ENCODE measurements at regions not wholly inside any gene's neighbourhood (a gene's known extent, or its start where the extent isn't known, plus 50 kb on each side); places are given as distances from the start of the nearest gene placed in this dataset.

DNA sequence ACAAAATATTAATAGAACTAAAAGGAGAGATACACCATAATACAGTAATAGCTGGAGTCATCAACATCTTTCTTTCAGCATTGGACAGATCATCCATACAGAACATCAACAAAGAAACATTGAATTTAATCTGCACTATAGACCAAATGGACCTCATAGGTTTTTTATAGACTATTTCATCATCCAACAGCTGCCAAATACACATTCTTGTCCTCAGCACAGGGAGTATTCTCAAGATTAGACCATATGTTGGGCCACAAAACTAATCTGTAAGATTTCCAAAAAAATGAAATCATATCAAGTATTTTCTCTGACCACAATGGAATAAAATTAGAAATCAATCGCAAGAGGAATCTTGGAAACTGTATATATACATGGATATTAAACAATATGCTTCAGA lies 86.9 kb downstream of the FSCB start:
- H3K27ac Mint-ChIP-seq: no peak overlapping the region
- no peaks in the 10 kb centered on the region; the same call in 1 of the 2 replicates for H3K36me3 Mint-ChIP-seq (ENCODE audit: low read depth)
- no peak overlapping the region for H3K4me3 Mint-ChIP-seq
- no peak for DNase-seq
- TF ChIP-seq, protein P1, sequence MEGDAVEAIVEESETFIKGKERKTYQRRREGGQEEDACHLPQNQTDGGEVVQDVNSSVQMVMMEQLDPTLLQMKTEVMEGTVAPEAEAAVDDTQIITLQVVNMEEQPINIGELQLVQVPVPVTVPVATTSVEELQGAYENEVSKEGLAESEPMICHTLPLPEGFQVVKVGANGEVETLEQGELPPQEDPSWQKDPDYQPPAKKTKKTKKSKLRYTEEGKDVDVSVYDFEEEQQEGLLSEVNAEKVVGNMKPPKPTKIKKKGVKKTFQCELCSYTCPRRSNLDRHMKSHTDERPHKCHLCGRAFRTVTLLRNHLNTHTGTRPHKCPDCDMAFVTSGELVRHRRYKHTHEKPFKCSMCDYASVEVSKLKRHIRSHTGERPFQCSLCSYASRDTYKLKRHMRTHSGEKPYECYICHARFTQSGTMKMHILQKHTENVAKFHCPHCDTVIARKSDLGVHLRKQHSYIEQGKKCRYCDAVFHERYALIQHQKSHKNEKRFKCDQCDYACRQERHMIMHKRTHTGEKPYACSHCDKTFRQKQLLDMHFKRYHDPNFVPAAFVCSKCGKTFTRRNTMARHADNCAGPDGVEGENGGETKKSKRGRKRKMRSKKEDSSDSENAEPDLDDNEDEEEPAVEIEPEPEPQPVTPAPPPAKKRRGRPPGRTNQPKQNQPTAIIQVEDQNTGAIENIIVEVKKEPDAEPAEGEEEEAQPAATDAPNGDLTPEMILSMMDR (IDR thresholded peaks at IDR 0.05): no peak
- no peaks in the 10 kb centered on the region for H3K4me1 Mint-ChIP-seq (ENCODE audit: low read depth)
- peaks cover 70% of the 10 kb centered on the region for H3K9me3 Mint-ChIP-seq
- H3K27me3 Mint-ChIP-seq (ENCODE audit: insufficient read depth): no peaks in the 10 kb centered on the region

DNA sequence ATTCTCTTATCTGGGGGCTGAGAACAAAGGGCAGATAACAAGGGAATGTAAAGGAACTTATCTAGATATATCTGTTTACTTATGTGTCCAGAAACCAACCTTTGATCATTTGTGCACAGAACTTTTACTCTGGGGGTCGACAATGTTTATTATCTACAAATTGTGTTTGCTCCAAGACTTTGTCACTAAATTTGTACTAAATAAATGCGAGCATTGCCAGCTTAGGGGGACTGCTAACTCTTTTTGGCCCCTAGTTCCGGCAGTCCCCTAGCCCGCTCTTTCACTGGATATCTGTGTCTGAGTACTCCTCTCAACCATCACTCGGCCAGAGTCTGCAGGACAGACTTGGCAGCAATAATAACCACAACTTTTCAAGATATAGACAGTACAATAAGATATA lies 88.2 kb downstream of the FSCB start:
- no peak for DNase-seq
- Mint-ChIP-seq H3K27me3 (ENCODE audit: insufficient read depth) (no peaks in the 10 kb centered on the region), H3K4me1 (ENCODE audit: low read depth) (no peaks in the 10 kb centered on the region), H3K27ac (no peak overlapping the region), H3K4me3 (no peak overlapping the region), H3K36me3 (ENCODE audit: low read depth) (no peaks in the 10 kb centered on the region; the same call in 1 of the 2 replicates), H3K9me3 (peaks cover 61% of the 10 kb centered on the region)
- TF ChIP-seq, protein P1 (IDR thresholded peaks at IDR 0.05): no peak

DNA sequence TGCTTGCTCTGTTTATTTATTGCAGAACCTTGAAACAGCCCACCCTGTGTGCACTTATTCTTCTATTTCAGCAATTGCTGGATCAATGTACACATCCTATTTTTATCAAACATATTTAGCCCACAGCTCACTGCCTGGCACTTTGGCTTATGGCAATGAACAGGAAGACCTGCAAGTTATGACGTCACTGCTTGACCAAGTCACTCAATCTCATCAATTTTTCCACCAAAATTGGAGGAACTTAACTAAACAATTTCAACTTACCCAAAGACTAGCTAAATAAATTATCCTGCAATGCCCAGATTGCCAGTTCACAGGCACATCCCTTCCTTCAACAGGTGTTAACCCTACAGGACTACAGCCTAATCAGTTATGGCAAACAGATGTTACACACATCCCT lies 89.3 kb downstream of the FSCB start:
- TF ChIP-seq, protein P1 (IDR thresholded peaks at IDR 0.05): no peak
- DNase-seq: no peak
- no peak overlapping the region for H3K4me3 Mint-ChIP-seq
- H3K9me3 Mint-ChIP-seq: peaks cover 66% of the 10 kb centered on the region
- no peaks in the 10 kb centered on the region for H3K4me1 Mint-ChIP-seq (ENCODE audit: low read depth)
- H3K27me3 Mint-ChIP-seq (ENCODE audit: insufficient read depth): no peaks in the 10 kb centered on the region
- no peaks in the 10 kb centered on the region; the same call in none of the 2 replicates for H3K36me3 Mint-ChIP-seq (ENCODE audit: low read depth)
- H3K27ac Mint-ChIP-seq: no peak overlapping the region

DNA sequence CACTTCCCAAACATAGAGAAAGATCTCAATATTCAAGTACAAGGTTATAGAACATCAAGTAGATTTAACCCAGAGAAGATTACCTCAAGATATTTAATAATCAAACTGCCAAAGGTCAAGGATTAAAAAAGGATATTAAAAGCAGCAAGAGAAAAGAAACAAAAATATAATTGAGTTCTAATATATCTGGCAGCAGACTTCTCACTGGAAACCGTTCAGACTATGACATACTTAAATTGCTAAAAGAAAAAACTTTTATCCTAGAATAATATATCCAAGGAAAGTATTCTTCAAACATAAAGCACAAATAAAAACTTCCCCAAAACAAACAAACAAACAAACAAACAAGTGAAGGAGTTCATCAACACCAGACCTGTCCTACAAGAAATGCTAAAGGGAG lies 92.4 kb downstream of the FSCB start:
- Mint-ChIP-seq H3K4me1 (ENCODE audit: low read depth) (no peaks in the 10 kb centered on the region), H3K9me3 (peaks cover 54% of the 10 kb centered on the region), H3K27ac (no peak overlapping the region), H3K4me3 (no peak overlapping the region), H3K36me3 (ENCODE audit: low read depth) (no peaks in the 10 kb centered on the region; the same call in none of the 2 replicates), H3K27me3 (ENCODE audit: insufficient read depth) (no peaks in the 10 kb centered on the region)
- TF ChIP-seq, protein P1 (IDR thresholded peaks at IDR 0.05): no peak
- no peak for DNase-seq

DNA sequence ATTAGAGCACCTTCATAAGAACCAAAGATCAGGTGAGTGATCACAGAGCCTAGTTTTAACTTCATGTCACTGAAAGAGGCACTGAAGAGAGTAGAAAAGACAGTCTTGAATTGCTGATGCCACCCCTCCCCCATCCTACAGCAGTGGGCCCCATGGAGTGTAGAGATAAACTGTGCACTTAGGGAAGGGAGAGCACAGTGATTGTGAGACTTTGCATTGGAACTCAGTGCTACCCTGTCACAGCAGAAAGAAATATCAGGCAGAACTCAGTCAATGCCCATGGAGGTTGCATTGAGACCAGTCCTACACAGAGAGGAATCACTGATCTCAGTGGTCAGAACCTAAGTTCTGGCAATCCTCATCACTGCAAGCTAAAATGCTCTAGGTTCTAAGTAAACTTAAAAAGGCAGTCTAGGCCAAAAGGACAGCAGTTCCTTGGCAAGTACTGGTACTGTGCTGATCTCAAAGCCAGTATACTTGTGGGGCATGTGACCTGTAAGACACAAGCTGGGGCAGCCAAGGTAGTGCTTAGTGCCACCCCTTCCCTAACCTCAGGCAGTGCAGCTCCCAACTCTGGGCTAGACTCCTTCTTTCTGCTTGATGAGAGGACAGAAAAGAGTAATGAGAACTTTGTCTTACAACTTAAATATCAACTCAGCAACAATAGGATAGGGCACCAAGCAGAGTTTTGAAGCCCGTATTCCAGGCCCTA lies 94.1 kb downstream of the FSCB start:
- H3K27me3 Mint-ChIP-seq (ENCODE audit: insufficient read depth): no peaks in the 10 kb centered on the region
- H3K4me1 Mint-ChIP-seq (ENCODE audit: low read depth): no peaks in the 10 kb centered on the region
- no peaks in the 10 kb centered on the region; the same call in 1 of the 2 replicates for H3K36me3 Mint-ChIP-seq (ENCODE audit: low read depth)
- H3K27ac Mint-ChIP-seq: no peak overlapping the region
- TF ChIP-seq, protein P1 (IDR thresholded peaks at IDR 0.05): no peak
- peaks cover 45% of the 10 kb centered on the region for H3K9me3 Mint-ChIP-seq
- no peak for DNase-seq
- H3K4me3 Mint-ChIP-seq: no peak overlapping the region

All from HFFc6 (cell line).